HG02623 (cell line): ENCODE measurements at regions not wholly inside any gene's neighbourhood (a gene's known extent, or its start where the extent isn't known, plus 50 kb on each side); places are given as distances from the start of the nearest gene placed in this dataset.

ENCODE experiments used
- ATAC-seq: cut with Tn5 transposase; IDR thresholded peaks from one replicate; pipeline ENCODE4 v1.9.1; 2021; ENCODE audit warnings: moderate library complexity; ENCODE audit not compliant: unreplicated experiment

- no peak for ATAC-seq
Measured at GRCh38 chr3:35946121-35946853, 307.0 kb downstream of the ARPP21 start.

- ATAC-seq = no peak
Measured at GRCh38 chr3:35946854-35947515, 307.7 kb downstream of the ARPP21 start.

GRCh38 chr3:35950021-35950420 lies 310.7 kb downstream of the ARPP21 start:
- ATAC-seq = no peak

GRCh38 chr3:35954413-35954812 lies 315.1 kb downstream of the ARPP21 start:
- ATAC-seq = no peak

GRCh38 chr3:35965908-35966307 lies 326.6 kb downstream of the ARPP21 start:
- no peak for ATAC-seq

- ATAC-seq = no peak
Measured at GRCh38 chr3:35966629-35967464, 327.5 kb downstream of the ARPP21 start.

- ATAC-seq = no peak
Measured at GRCh38 chr3:35968043-35968622, 328.8 kb downstream of the ARPP21 start.

GRCh38 chr3:35969406-35969805 lies 330.1 kb downstream of the ARPP21 start:
- ATAC-seq = no peak

- ATAC-seq = no peak
Measured at GRCh38 chr3:35970793-35971192, 331.5 kb downstream of the ARPP21 start.

- ATAC-seq = no peak
Measured at GRCh38 chr3:35971686-35972085, 332.4 kb downstream of the ARPP21 start.

- no peak for ATAC-seq
Measured at GRCh38 chr3:35974872-35975271, 335.5 kb downstream of the ARPP21 start.

- ATAC-seq = no peak
Measured at GRCh38 chr3:35986161-35986560, 346.8 kb downstream of the ARPP21 start.

GRCh38 chr3:35987386-35987785 lies 348.1 kb downstream of the ARPP21 start:
- ATAC-seq = no peak

- no peak for ATAC-seq
Measured at GRCh38 chr3:35992041-35992440, 352.7 kb downstream of the ARPP21 start.

- no peak for ATAC-seq
Measured at GRCh38 chr3:36011791-36012190, 368.5 kb upstream of the STAC start.

- no peak for ATAC-seq
Measured at GRCh38 chr3:36013425-36013824, 366.9 kb upstream of the STAC start.

- no peak for ATAC-seq
Measured at GRCh38 chr3:36025232-36025631, 355.1 kb upstream of the STAC start.

GRCh38 chr3:36032180-36033047 lies 347.9 kb upstream of the STAC start:
- no peak for ATAC-seq

GRCh38 chr3:36058404-36059030 lies 321.8 kb upstream of the STAC start:
- no peak for ATAC-seq

GRCh38 chr3:36060950-36061349 lies 319.4 kb upstream of the STAC start:
- ATAC-seq = no peak
